Ishikawa (cell line): ENCODE measurements at regions not wholly inside any gene's neighbourhood (a gene's known extent, or its start where the extent isn't known, plus 50 kb on each side); places are given as distances from the start of the nearest gene placed in this dataset.
A peak's percentile ranks its signal among the peaks of the same experiment; 100 is the strongest.

Experiments
- CEBPB ChIP-seq: IDR thresholded peaks from 2 replicates; pipeline ENCODE4 v1.6.1; 2012
- CREB1 ChIP-seq: IDR thresholded peaks from 2 replicates; pipeline ENCODE4 v1.6.1; 2012; ENCODE audit warnings: low read depth
- EGR1 ChIP-seq: IDR thresholded peaks from 2 replicates; pipeline ENCODE4 v1.6.1; 2012
- EP300 ChIP-seq: IDR thresholded peaks from 2 replicates; pipeline ENCODE4 v1.6.1; 2012; ENCODE audit warnings: borderline replicate concordance
- FOXM1 ChIP-seq: IDR thresholded peaks from 2 replicates; pipeline ENCODE4 v1.6.1; 2012; ENCODE audit warnings: low read depth, borderline replicate concordance
- MAX ChIP-seq: IDR thresholded peaks from 2 replicates; pipeline ENCODE4 v1.6.1; 2012
- NFIC ChIP-seq: IDR thresholded peaks from 2 replicates; pipeline ENCODE4 v1.6.1; 2012
- RAD21 ChIP-seq: IDR thresholded peaks from 2 replicates; pipeline ENCODE4 v1.6.1; 2012; ENCODE audit warnings: low read depth
- REST ChIP-seq: IDR thresholded peaks from 2 replicates; pipeline ENCODE4 v1.6.1; 2012; ENCODE audit warnings: low read depth, mild to moderate bottlenecking
- TAF1 ChIP-seq: IDR thresholded peaks from 2 replicates; pipeline ENCODE4 v1.6.1; 2012; ENCODE audit warnings: low read depth, mild to moderate bottlenecking
- TCF12 ChIP-seq: IDR thresholded peaks from 2 replicates; pipeline ENCODE4 v1.6.1; 2012; ENCODE audit warnings: low read depth
- TEAD4 ChIP-seq: IDR thresholded peaks from 2 replicates; pipeline ENCODE4 v1.6.1; 2012
- USF1 ChIP-seq: IDR thresholded peaks from 2 replicates; pipeline ENCODE4 v1.6.1; 2012
- YY1 ChIP-seq: IDR thresholded peaks from 2 replicates; pipeline ENCODE4 v1.6.1; 2012; ENCODE audit warnings: low read depth
- ZBTB7A ChIP-seq: IDR thresholded peaks from 2 replicates; pipeline ENCODE4 v1.6.1; 2012; ENCODE audit warnings: low read depth

- no peak for TF ChIP-seq TEAD4
- TF ChIP-seq NFIC: no peak
- no peak for TF ChIP-seq CEBPB
- TF ChIP-seq EGR1: no peak
- no peak for TF ChIP-seq ZBTB7A
- TF ChIP-seq REST: no peak
- TF ChIP-seq CREB1: no peak
- TF ChIP-seq TAF1: no peak
- TF ChIP-seq RAD21: no peak
- TF ChIP-seq YY1: no peak
- no peak for TF ChIP-seq TCF12
- no peak for TF ChIP-seq FOXM1
Measured at GRCh38 chr5:2156358-2157059, 273.8 kb upstream of the IRX4 start.

- no peak for TF ChIP-seq TCF12
Measured at GRCh38 chr5:2155556-2155955, 272.8 kb upstream of the IRX4 start.

- no peak for TF ChIP-seq NFIC
- no peak for TF ChIP-seq CREB1
- no peak for TF ChIP-seq USF1
- TF ChIP-seq TCF12: no peak
- no peak for TF ChIP-seq EP300
- TF ChIP-seq RAD21: no peak
- TF ChIP-seq CEBPB: no peak
- no peak for TF ChIP-seq TEAD4
- TF ChIP-seq FOXM1: no peak
- no peak for TF ChIP-seq MAX
- TF ChIP-seq YY1: no peak
- no peak for TF ChIP-seq TAF1
- no peak for TF ChIP-seq REST
- no peak for TF ChIP-seq EGR1
- no peak for TF ChIP-seq ZBTB7A
Measured at GRCh38 chr5:2153802-2154201, 271.1 kb upstream of the IRX4 start.

GRCh38 chr5:2153350-2153749 is 270.6 kb upstream of the IRX4 start:
- TF ChIP-seq ZBTB7A (no peak), TAF1 (no peak), USF1 (no peak), CEBPB (no peak), YY1 (no peak), NFIC (no peak), FOXM1 (no peak), REST (no peak), RAD21 (no peak), TEAD4 (no peak)

GRCh38 chr5:2151301-2151888 is 268.7 kb upstream of the IRX4 start:
- TF ChIP-seq RAD21: peak; percentile 72
